ENCODE measurements at regions not wholly inside any gene's neighbourhood (a gene's known extent, or its start where the extent isn't known, plus 50 kb on each side); places are given as distances from the start of the nearest gene placed in this dataset.

- Histone ChIP-seq H3K4me2 (no peak overlapping the region), H3K27ac (no peak overlapping the region), H3K4me1 (no peaks in the 10 kb centered on the region), H3K9me3 (no peaks in the 10 kb centered on the region), H3K4me3 (no peak overlapping the region)
- CTCF ChIA-PET, result interaction anchor here (0.9 to 1.0 kb wide), 2 partner anchors 30 to 481 kb away, joined by 3 read pairs; no protein-coding TSS in a partner anchor
- FAIRE-seq, result no peak
- 86% methylated on average over 3 of the region's 3 CpGs for WGBS (ENCODE audit: missing lambda C conversion rate)
- POLR2A ChIA-PET, result no interaction called here
- ATAC-seq, result no peak
- no peak for TF ChIP-seq FOXS1 (CRISPR knock-in tag; IDR thresholded peaks at IDR 0.05)
- TF ChIP-seq EP300 (IDR thresholded peaks at IDR 0.05), result no peak
- no peak for TF ChIP-seq ESRRA (IDR thresholded peaks at IDR 0.05; ENCODE audit: borderline replicate concordance, low read length)
- TF ChIP-seq JUNB (IDR thresholded peaks at IDR 0.05), result no peak
- no peak for TF ChIP-seq ELK1 (IDR thresholded peaks at IDR 0.05; ENCODE audit: low read depth, low read length)
- no peak for DNase-seq (ENCODE audit: low read depth in 1 of 2, low spot score in 1 of 2)
Measured at GRCh38 chr21:35370071-35370470, 321.0 kb upstream of the RUNX1 start.

GRCh38 chr21:35368326-35368725 lies 319.2 kb upstream of the RUNX1 start:
- Histone ChIP-seq H3K9me3 (no peaks in the 10 kb centered on the region), H3K27ac (no peak overlapping the region), H3K4me3 (no peak overlapping the region), H3K4me1 (no peaks in the 10 kb centered on the region), H3K4me2 (no peak overlapping the region)
- WGBS (ENCODE audit: missing lambda C conversion rate), result 44% methylated on average over 3 of the region's 3 CpGs
- FAIRE-seq (no peak), ATAC-seq (no peak), DNase-seq (ENCODE audit: low read depth in 1 of 2, low spot score in 1 of 2) (no peak)
- ChIA-PET CTCF (interaction anchor here (0.6 kb wide), 1 partner anchor 285 kb away, joined by 3 read pairs; no protein-coding TSS in a partner anchor), POLR2A (no interaction called here)
- no peak for TF ChIP-seq KDM1A (IDR thresholded peaks at IDR 0.05; ENCODE audit: low read depth)
- TF ChIP-seq REST (IDR thresholded peaks at IDR 0.05), result no peak
- no peak for TF ChIP-seq CBX8 (IDR thresholded peaks at IDR 0.05)
- TF ChIP-seq ZC3H11A (IDR thresholded peaks at IDR 0.05), result no peak

- POLR2A ChIA-PET, result no interaction called here
- WGBS (ENCODE audit: missing lambda C conversion rate), result 35% methylated on average over 4 of the region's 4 CpGs
- no peak overlapping the region for H3K4me2 ChIP-seq
- H3K4me3 ChIP-seq, result no peak overlapping the region
- ATAC-seq (no peak), FAIRE-seq (no peak), DNase-seq (ENCODE audit: low read depth in 1 of 2, low spot score in 1 of 2) (no peak)
- CTCF ChIA-PET, result no interaction called here
- no peaks in the 10 kb centered on the region for H3K9me3 ChIP-seq
- H3K27ac ChIP-seq, result no peak overlapping the region
- TF ChIP-seq NR3C1 (IDR thresholded peaks at IDR 0.05), result no peak
- TF ChIP-seq ATOH8 (CRISPR knock-in tag; IDR thresholded peaks at IDR 0.05; ENCODE audit: low read depth), result no peak
- TF ChIP-seq CHD2 (IDR thresholded peaks at IDR 0.05; ENCODE audit: low read length, partially characterized antibody), result no peak
- TF ChIP-seq POLR2AphosphoS2 (conservative IDR thresholded peaks at IDR 0.05; ENCODE audit: low read length), result no peak
- TF ChIP-seq EHF (CRISPR knock-in tag; IDR thresholded peaks at IDR 0.05), result no peak
- no peak for TF ChIP-seq HEYL (CRISPR knock-in tag; IDR thresholded peaks at IDR 0.05)
- no peak for TF ChIP-seq PHF8 (IDR thresholded peaks at IDR 0.05; ENCODE audit: borderline replicate concordance, low read depth)
- no peak for TF ChIP-seq ESRRA (IDR thresholded peaks at IDR 0.05; ENCODE audit: borderline replicate concordance, low read length)
- no peak for TF ChIP-seq CHD4 (IDR thresholded peaks at IDR 0.05; ENCODE audit: borderline replicate concordance)
- no peak for TF ChIP-seq MAX (IDR thresholded peaks at IDR 0.05)
- no peak for TF ChIP-seq MAZ (IDR thresholded peaks at IDR 0.05; ENCODE audit: borderline replicate concordance, low read depth, low read length)
- no peak for TF ChIP-seq CEBPB (IDR thresholded peaks at IDR 0.05)
- TF ChIP-seq RNF2 (IDR thresholded peaks at IDR 0.05; ENCODE audit: borderline replicate concordance, low read depth), result no peak
- no peak for TF ChIP-seq NFE2L2 (conservative IDR thresholded peaks at IDR 0.05; ENCODE audit: low read length)
- TF ChIP-seq HOXB5 (CRISPR knock-in tag; IDR thresholded peaks at IDR 0.05), result no peak
- TF ChIP-seq EP300 (IDR thresholded peaks at IDR 0.05), result no peak
- no peak for TF ChIP-seq TP53 (CRISPR knock-in tag; IDR thresholded peaks at IDR 0.05)
- TF ChIP-seq BHLHE40 (IDR thresholded peaks at IDR 0.05; ENCODE audit: low read depth, low read length), result no peak
- no peak for TF ChIP-seq SREBF2 (IDR thresholded peaks at IDR 0.05)
- no peak for TF ChIP-seq HMGXB4 (CRISPR knock-in tag; IDR thresholded peaks at IDR 0.05; ENCODE audit: borderline replicate concordance)
- H3K4me1 ChIP-seq, result no peaks in the 10 kb centered on the region
Measured at GRCh38 chr21:35367553-35367952, 318.5 kb upstream of the RUNX1 start.

All from A549 (cell line).